ENCODE measurements at regions not wholly inside any gene's neighbourhood (a gene's known extent, or its start where the extent isn't known, plus 50 kb on each side); places are given as distances from the start of the nearest gene placed in this dataset.

DNA sequence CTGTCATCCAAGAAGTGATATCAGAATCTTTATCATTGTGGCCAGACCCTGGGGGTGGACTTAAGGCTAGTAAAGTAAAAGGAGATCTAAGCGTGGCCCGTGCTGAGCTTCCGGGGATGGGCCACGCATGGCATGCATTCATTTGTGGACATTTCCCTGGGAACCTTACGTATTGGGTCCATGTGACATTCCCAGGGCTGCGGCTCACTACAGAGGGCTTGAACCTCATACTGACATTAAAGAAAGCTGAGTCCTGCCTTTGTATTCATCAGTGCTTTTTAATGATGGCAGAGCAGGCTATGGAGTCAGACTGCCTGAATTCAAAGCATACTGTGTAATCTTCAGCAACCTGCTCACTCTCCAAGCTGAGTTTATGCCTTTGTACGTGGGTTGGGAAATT is 152.2 kb upstream of the AFDN start:
- no peak for DNase-seq (ENCODE audit: low read depth in 2 of 2)

DNA sequence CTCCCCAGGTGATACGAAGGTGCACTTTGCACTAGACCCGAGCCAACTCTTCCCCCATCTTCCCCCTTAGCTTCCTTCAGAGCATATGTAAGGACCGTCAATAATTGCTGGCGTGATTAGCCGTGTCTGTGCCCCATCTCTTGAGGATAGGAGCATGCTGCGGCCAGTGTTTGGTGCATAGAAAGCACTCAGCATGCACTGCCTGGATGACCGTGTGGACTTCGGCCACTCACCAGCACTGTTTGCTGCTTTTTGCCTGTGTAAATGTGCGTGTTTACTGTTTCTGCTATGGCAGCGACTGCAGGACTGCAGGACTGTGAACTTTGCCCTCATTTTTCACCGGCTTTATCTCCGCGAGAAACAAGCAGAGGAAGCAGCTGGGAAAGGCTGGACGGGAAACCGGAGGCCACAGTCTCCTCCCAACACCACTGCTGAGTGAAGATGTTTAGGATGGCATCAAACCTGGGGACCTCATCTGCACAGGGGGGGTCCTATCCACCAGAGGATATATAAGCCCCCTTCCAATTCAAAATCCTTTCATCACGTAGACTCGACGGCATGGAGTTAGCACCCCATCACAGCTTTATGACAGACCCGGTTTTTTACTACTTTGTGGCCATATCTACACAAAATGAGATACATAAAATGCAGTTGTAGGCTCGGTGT is 150.6 kb upstream of the AFDN start:
- no peak for DNase-seq (ENCODE audit: low read depth in 2 of 2)

DNA sequence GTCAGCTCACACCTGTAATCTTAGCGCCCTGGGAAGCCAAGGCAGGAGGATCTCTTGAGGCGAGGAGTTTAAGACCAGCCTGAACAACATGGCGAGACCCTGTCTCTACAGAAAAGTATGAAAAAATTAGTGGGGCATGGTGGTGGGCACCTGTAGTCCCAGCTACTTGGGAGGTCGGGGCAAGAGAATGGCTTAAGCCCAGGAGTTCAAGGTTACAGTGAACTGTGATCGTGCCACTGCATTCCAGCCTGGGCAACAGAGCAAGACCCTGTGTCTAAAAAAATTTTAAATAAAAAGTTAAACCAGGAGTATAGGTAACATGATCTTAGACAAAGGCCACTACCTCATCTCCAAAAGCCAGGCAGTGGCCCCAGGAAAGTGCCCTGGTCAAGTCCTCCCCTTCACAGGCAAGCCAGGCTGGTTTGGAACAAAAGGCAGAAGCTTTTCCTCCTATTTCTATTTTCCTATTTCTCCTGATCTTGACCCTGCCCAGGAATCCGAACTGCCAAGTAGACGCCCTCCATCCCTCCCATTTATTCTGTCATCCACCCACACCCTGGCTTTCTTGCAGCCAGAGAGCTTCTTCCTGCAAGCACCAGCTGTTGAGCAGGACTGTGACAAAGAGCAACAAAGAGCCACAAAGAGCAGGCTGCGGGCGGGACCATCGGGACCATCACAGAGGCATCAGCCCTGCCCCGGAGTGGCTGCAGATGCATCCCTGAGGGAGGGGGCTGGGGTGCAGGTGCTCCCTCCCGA is 149.9 kb upstream of the AFDN start:
- no peak for DNase-seq (ENCODE audit: low read depth in 2 of 2)

DNA sequence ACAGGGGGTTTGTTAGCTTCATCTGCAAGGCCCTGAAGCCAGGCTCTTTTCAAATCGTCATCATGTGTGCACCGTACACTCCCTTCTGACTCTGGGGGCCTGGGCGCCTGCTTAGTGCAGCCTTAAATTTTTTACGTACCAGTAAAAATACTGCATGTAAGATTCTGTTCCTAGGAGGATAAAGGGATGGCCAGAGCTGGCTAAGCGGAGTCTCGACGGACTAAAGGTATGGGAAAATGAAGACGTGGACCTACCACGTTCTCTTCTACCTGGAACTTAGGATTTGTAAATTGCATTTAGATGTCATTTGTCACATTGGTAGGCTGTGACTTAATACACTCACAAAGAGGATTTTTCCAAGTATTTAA is 149.3 kb upstream of the AFDN start:
- no peak for DNase-seq (ENCODE audit: low read depth in 2 of 2)

- no peak for DNase-seq (ENCODE audit: low read depth in 2 of 2)
Observed at GRCh38 chr6:167678102-167679101, 148.3 kb upstream of the AFDN start.

GRCh38 chr6:167679122-167679736 is 147.5 kb upstream of the AFDN start:
- no peak for DNase-seq (ENCODE audit: low read depth in 2 of 2)

DNA sequence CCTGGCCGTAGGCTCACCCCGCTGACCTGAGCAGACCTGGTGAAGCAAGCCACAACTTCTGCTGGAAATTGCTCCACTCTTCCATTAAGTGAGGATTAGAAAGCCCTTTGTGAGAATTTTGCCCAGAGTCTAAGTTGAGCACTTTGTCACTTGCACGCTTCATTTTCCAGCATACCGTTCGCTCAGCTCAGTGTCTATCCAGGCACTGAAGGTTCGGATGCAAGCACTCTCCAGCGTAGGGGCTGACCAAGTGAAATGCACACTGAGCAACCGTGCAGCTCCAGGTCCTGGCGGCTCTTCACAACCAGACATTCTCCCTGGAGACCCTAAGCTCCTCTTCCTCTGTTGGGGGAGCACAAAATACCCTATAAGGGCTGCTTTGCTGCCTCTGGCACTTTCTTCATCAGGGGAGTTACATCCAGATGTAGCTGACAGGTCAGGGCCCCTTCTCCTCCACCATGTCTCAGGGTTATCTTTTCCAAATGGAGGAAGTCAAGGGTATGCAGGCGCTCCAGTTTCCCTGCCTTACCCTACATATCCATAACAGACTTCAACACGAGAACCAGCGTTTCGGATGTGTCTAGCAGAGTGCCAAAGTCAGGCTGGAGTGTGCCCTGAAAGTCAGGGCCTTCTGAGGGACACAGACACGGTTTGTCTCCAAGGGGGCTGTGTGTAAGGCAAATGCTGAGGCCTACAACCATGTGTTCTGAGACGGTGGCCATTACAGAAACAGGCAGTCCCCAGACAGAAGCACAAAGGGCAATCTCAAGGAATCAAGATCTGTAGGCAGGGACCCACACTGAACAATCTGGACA is 146.7 kb upstream of the AFDN start:
- no peak for DNase-seq (ENCODE audit: low read depth in 2 of 2)

GRCh38 chr6:167680605-167681149 is 146.0 kb upstream of the AFDN start:
- DNase-seq (ENCODE audit: low read depth in 2 of 2): no peak

DNA sequence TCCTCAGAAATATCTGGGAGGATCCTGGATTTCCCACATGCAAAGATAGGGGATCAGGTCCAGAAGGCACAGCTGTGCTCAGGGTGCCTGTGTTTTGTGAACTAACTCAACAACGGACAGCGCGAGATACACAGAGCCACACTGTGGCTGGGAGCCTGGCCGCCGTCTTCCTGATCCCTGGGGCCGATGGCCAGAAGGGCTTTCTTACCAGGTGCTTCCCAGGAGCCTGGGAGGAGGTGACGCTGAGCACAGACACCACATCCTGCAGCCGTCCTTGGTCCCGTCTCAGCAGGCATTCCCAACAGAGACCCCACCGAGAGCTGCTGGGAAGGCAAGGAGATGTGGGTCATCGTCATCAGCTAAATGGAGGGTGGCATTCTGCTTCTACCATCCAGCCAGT is 144.6 kb upstream of the AFDN start:
- no peak for DNase-seq (ENCODE audit: low read depth in 2 of 2)

DNA sequence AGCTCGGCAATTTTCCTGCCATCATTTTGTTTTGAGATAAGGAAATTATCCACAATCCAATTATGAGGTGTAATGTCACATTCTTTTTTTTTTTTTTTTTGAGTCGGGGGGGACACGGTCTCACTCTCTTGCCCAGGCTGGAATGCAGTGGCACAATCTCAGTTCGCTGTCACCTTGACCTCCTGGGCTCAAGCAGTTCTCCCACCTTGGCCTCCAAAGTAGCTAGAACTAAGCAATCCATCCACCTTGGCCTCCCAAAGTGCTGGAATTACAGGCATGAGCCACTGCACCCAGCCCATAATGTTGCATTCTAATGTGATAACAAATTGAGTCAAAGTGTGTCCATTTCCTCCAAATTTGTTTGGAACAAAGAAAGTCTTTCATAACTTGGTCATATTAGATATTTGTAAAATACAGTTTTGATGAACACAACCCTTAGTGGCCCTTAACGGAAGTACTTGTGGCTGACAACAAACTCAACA is 144.1 kb upstream of the AFDN start:
- no peak for DNase-seq (ENCODE audit: low read depth in 2 of 2)

GRCh38 chr6:167683028-167683862 is 143.5 kb upstream of the AFDN start:
- no peak for DNase-seq (ENCODE audit: low read depth in 2 of 2)

GRCh38 chr6:167684276-167685104 is 142.2 kb upstream of the AFDN start:
- DNase-seq (ENCODE audit: low read depth in 2 of 2): no peak

DNA sequence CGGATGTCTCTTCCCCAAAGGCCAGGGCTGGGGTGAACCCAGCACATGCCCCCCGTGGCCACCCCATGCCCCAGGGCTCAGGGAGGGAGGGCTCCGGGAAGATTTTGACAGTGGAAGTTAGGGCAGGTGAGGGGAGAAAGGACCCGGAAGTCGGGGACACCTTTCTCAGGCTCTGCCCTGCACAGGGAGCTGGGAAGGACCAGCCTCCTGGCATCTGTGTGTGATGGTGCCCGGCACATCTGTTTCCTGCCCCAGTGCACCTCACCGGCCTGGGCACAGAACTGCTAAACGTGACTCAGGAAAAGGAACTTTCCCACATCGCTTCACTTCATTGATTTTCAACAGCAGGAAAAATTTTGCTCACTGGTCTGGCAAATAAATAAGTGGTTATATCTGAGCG is 141.1 kb upstream of the AFDN start:
- no peak for DNase-seq (ENCODE audit: low read depth in 2 of 2)

GRCh38 chr6:167686204-167686893 is 140.4 kb upstream of the AFDN start:
- DNase-seq (ENCODE audit: low read depth in 2 of 2): no peak

DNA sequence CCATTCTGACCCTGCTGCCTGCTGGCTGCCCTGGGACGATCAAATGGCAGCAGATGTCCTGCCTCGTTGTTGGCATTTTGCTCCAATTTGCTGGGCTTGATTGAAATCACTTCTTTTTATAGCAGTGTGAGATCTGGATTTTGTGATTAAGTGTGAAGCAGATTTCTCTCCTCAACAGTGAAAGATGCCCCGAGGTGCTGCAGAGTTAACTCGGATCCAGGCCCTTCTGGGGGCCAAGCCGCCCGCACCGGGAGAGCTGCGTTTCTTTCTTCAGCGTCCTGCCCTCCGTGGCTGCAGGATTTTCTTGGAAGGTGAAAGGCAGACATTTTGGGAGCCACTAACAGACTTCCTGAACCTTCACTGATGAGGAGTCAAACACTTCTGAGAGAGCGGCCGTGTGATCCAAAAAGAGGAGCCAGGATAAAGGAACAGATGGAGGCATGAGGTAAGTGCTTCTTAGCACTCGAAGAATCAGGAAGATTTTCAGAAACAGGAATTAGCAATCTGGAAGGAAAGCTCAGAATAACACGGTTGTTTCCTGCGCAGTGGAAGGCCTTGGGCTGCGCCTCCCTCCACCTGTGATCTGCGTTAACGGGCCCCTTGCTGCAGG is 139.5 kb upstream of the AFDN start:
- no peak for DNase-seq (ENCODE audit: low read depth in 2 of 2)

DNA sequence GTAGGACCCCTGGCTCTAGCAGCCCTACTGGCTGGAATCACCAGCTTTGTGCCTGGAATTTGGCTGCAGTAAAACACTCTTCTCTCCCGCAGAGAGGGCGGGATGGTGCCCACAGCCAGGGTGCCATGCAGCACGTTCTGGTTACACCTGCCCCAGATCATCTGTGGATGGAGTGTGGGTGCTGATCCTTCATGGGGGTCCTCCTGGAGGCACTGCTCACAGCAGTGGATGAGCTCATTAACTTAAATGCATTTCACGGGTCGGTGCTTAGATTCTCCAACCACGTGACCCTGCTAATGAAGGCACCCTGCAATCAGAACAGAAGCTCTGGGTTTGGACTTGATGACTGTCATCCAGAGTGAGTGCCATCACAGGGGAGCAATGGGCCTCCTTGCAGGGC is 138.6 kb upstream of the AFDN start:
- DNase-seq (ENCODE audit: low read depth in 2 of 2): no peak

DNA sequence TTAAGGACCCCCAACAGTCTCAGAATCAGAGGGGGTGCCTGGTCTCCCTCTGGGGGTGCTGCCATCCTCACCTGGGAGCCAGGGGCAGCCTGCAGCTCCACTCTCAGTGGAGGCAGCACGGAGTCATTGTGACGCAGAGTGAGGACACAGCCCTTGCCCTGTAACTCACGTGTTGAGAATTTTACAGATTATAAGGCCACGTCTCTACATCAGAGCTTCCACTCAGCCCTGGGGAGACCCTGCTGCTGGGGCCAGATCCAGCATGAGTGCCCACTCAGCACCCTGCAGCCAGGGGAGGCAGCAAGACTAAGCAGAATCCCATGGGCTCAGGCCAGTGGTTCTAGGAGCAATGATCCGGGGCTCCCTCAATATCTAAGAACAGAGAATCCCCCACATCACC is 137.4 kb upstream of the AFDN start:
- DNase-seq (ENCODE audit: low read depth in 2 of 2): no peak

DNA sequence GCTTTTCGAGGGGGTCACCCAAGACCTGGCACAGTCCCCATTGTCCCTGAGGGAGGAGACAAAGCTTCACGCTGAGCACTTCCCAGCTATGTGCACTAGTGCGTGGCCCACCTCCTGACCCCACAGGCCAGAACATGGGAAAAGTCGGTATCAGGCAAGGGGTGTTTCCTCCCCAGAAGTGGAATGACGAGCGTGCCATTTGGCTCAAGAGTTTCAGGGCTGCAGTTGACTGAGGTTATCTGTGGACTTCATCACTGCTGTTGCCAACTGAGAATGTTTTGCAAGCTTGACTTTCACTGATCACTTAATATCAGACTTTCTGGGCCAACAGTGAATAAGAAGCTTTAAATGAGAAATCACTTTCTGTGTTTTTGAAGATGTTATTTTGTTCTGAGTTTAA is 137.0 kb upstream of the AFDN start:
- no peak for DNase-seq (ENCODE audit: low read depth in 2 of 2)
